ENCODE measurements at regions not wholly inside any gene's neighbourhood (a gene's known extent, or its start where the extent isn't known, plus 50 kb on each side); places are given as distances from the start of the nearest gene placed in this dataset.
"Not testable (repeated sequence)": the region's sequence is repeated elsewhere in the genome, so short reads cannot be mapped to it uniquely, and the experiment has no call there.

GRCh38 chr4:127268367-127268766, 364.4 kb upstream of the INTU start:
- H3K9ac ChIP-seq (ENCODE audit: low read depth, low read length), result no peak overlapping the region
- no peak for TF ChIP-seq CTCF (IDR thresholded peaks at IDR 0.05; ENCODE audit: borderline replicate concordance, extremely low read depth, low read length, poor library complexity, severe bottlenecking)
- TF ChIP-seq EZH2 (IDR thresholded peaks at IDR 0.05; ENCODE audit: borderline replicate concordance, low read depth, low read length, severe bottlenecking), result no peak
- no peaks in the 10 kb centered on the region for H3K27me3 ChIP-seq (ENCODE audit: insufficient read depth, low read length, poor library complexity)
- H3K79me2 ChIP-seq (ENCODE audit: insufficient read depth, low read length), result no peaks in the 10 kb centered on the region
- H3K4me2 ChIP-seq (ENCODE audit: insufficient read depth, low read length), result no peak overlapping the region
- no peak for ATAC-seq (ENCODE audit: insufficient read depth, low read depth)
- peaks cover under 1% of the 10 kb centered on the region for H3K9me3 ChIP-seq (ENCODE audit: insufficient read depth, low read length, severe bottlenecking)
- no peaks in the 10 kb centered on the region for H3K36me3 ChIP-seq (ENCODE audit: insufficient read depth, low read length)
- no peak for DNase-seq
- no peak overlapping the region for H3K4me3 ChIP-seq (ENCODE audit: low read depth in 1 of 2, low read length in 2 of 2)
- H2AFZ ChIP-seq (ENCODE audit: low read depth, low read length), result no peak overlapping the region
- no peaks in the 10 kb centered on the region for H3K4me1 ChIP-seq (ENCODE audit: insufficient read depth, low read length)
- no peak overlapping the region for H3K27ac ChIP-seq (ENCODE audit: low read length)
- H4K20me1 ChIP-seq (ENCODE audit: insufficient read depth, low read length), result no peaks in the 10 kb centered on the region

GRCh38 chr4:127277023-127277422, 355.7 kb upstream of the INTU start:
- not testable (repeated sequence) for H3K9ac ChIP-seq (ENCODE audit: low read depth, low read length); H3K4me3 ChIP-seq (ENCODE audit: low read depth in 1 of 2, low read length in 2 of 2); H3K4me1 ChIP-seq (ENCODE audit: insufficient read depth, low read length); H3K9me3 ChIP-seq (ENCODE audit: insufficient read depth, low read length, severe bottlenecking); DNase-seq; H3K4me2 ChIP-seq (ENCODE audit: insufficient read depth, low read length); H3K27me3 ChIP-seq (ENCODE audit: insufficient read depth, low read length, poor library complexity); ATAC-seq (ENCODE audit: insufficient read depth, low read depth); H3K27ac ChIP-seq (ENCODE audit: low read length); H3K79me2 ChIP-seq (ENCODE audit: insufficient read depth, low read length); H4K20me1 ChIP-seq (ENCODE audit: insufficient read depth, low read length); H3K36me3 ChIP-seq (ENCODE audit: insufficient read depth, low read length); H2AFZ ChIP-seq (ENCODE audit: low read depth, low read length)

- Histone ChIP-seq H3K4me1 (ENCODE audit: insufficient read depth, low read length) (no peaks in the 10 kb centered on the region), H2AFZ (ENCODE audit: low read depth, low read length) (no peak overlapping the region), H3K36me3 (ENCODE audit: insufficient read depth, low read length) (no peaks in the 10 kb centered on the region), H4K20me1 (ENCODE audit: insufficient read depth, low read length) (no peaks in the 10 kb centered on the region), H3K4me3 (ENCODE audit: low read depth in 1 of 2, low read length in 2 of 2) (no peak overlapping the region), H3K9me3 (ENCODE audit: insufficient read depth, low read length, severe bottlenecking) (no peaks in the 10 kb centered on the region), H3K9ac (ENCODE audit: low read depth, low read length) (no peak overlapping the region), H3K27me3 (ENCODE audit: insufficient read depth, low read length, poor library complexity) (no peaks in the 10 kb centered on the region), H3K79me2 (ENCODE audit: insufficient read depth, low read length) (no peaks in the 10 kb centered on the region), H3K27ac (ENCODE audit: low read length) (no peak overlapping the region), H3K4me2 (ENCODE audit: insufficient read depth, low read length) (no peak overlapping the region)
- DNase-seq (no peak), ATAC-seq (ENCODE audit: insufficient read depth, low read depth) (no peak)
- no peak for TF ChIP-seq CTCF (IDR thresholded peaks at IDR 0.05; ENCODE audit: borderline replicate concordance, extremely low read depth, low read length, poor library complexity, severe bottlenecking)
- no peak for TF ChIP-seq EZH2 (IDR thresholded peaks at IDR 0.05; ENCODE audit: borderline replicate concordance, low read depth, low read length, severe bottlenecking)
These were observed 348.5 kb upstream of the INTU start for GRCh38 chr4:127284236-127284635.

- no peak for DNase-seq
These were observed 341.4 kb upstream of the INTU start for GRCh38 chr4:127291316-127291715.

More at GRCh38 chr4:127291316-127291715, 341.4 kb upstream of the INTU start:
- Histone ChIP-seq H3K9me3 (ENCODE audit: insufficient read depth, low read length, severe bottlenecking) (peaks cover 9% of the 10 kb centered on the region), H3K4me1 (ENCODE audit: insufficient read depth, low read length) (no peaks in the 10 kb centered on the region), H3K4me2 (ENCODE audit: insufficient read depth, low read length) (no peak overlapping the region), H3K27ac (ENCODE audit: low read length) (no peak overlapping the region), H3K4me3 (ENCODE audit: low read depth in 1 of 2, low read length in 2 of 2) (no peak overlapping the region), H3K27me3 (ENCODE audit: insufficient read depth, low read length, poor library complexity) (no peaks in the 10 kb centered on the region), H2AFZ (ENCODE audit: low read depth, low read length) (no peak overlapping the region), H4K20me1 (ENCODE audit: insufficient read depth, low read length) (no peaks in the 10 kb centered on the region), H3K79me2 (ENCODE audit: insufficient read depth, low read length) (no peaks in the 10 kb centered on the region), H3K9ac (ENCODE audit: low read depth, low read length) (no peak overlapping the region), H3K36me3 (ENCODE audit: insufficient read depth, low read length) (no peaks in the 10 kb centered on the region)
- TF ChIP-seq EZH2 (IDR thresholded peaks at IDR 0.05; ENCODE audit: borderline replicate concordance, low read depth, low read length, severe bottlenecking) (no peak), CTCF (IDR thresholded peaks at IDR 0.05; ENCODE audit: borderline replicate concordance, extremely low read depth, low read length, poor library complexity, severe bottlenecking) (no peak)
- ATAC-seq (ENCODE audit: insufficient read depth, low read depth), result no peak
